GM12878 (cell line): ENCODE measurements at regions not wholly inside any gene's neighbourhood (a gene's known extent, or its start where the extent isn't known, plus 50 kb on each side); places are given as distances from the start of the nearest gene placed in this dataset.

Experiments used
- ATAC-seq: fragments of 200-7000 bp; cut with Tn5 transposase; 3 replicates; pipeline ENCODE4 v1.9.1; 2020; ENCODE audit warnings: mild to moderate bottlenecking, moderate library complexity
- BruUV-seq: library from RNA; stranded (reverse); fragments of 400-500 nt; replicated peaks from 2 replicates; lab custom pipeline; 2021; lab: Mats Ljungman, UMichigan
- CTCF ChIA-PET: fragments of 300-600 bp; sonication (Branson Sonifier 250); formaldehyde crosslinking; extraction: SDS; loops from one replicate; lab custom pipeline; 2021; ENCODE audit warnings: inconsistent platforms; lab: Yijun Ruan, JAX
- POLR2A ChIA-PET: fragments of 350-600 bp; formaldehyde crosslinking; extraction: SDS; loops from one replicate; lab custom pipeline; 2021; ENCODE audit warnings: inconsistent platforms; lab: Charles Lee
- RAD21 ChIA-PET: fragments of 300-600 bp; sonication (Branson Sonifier 250); formaldehyde crosslinking; loops from one replicate; lab custom pipeline; 2023; ENCODE audit warnings: antibody characterized with exemption; ENCODE audit not compliant: unreplicated experiment; lab: Charles Lee
- SMC1A ChIA-PET: fragments of 300-600 bp; sonication (Branson Sonifier 250); formaldehyde crosslinking; loops from one replicate; lab custom pipeline; 2023; ENCODE audit not compliant: unreplicated experiment, uncharacterized antibody; lab: Charles Lee
- DNase-seq: peaks from one replicate; pipeline ENCODE4 v3.0.0-alpha.2; 2011; ENCODE audit warnings: low read depth, low spot score
- FAIRE-seq: peaks from 3 replicates; lab custom pipeline; 2011; peaks lifted over from hg19 to GRCh38; lab: Jason Lieb, UNC
- H2AFZ ChIP-seq: 2 replicates; pipeline ENCODE4 v1.6.0; 2011; ENCODE audit warnings: low read depth, low read length, control low read depth; ENCODE audit not compliant: control insufficient read depth
- H3K27ac ChIP-seq: 2 replicates; pipeline ENCODE4 v1.5.1; 2011; ENCODE audit warnings: control low read depth; ENCODE audit not compliant: control insufficient read depth, insufficient read depth
- H3K27me3 ChIP-seq, 2 experiments: replicated peaks in 1 of 2; 2 replicates each; pipeline versions ENCODE4 v1.6.0 to v1.6.1; 2011; ENCODE audit warnings: low read length in 1 of 2; ENCODE audit not compliant: control insufficient read depth in 2 of 2, insufficient read depth in 2 of 2
- H3K36me3 ChIP-seq, 2 experiments: 2 replicates each; pipeline ENCODE4 v1.5.1; 2011; ENCODE audit warnings: low read length in 1 of 2; ENCODE audit not compliant: control insufficient read depth in 2 of 2, insufficient read depth in 2 of 2
- H3K4me1 ChIP-seq: 2 replicates; pipeline ENCODE4 v1.6.1; 2011; ENCODE audit warnings: mild to moderate bottlenecking, low read length, moderate library complexity, mixed read lengths; ENCODE audit not compliant: control insufficient read depth, insufficient read depth
- H3K4me2 ChIP-seq: 2 replicates; pipeline ENCODE4 v1.6.0; 2011; ENCODE audit warnings: control low read depth; ENCODE audit not compliant: control insufficient read depth, insufficient read depth
- H3K4me3 ChIP-seq: fragments of 200-600 bp; sonication (generic); 2 replicates; pipeline ENCODE4 v1.5.1; 2016
- H3K79me2 ChIP-seq: 2 replicates; pipeline ENCODE4 v1.6.0; 2011; ENCODE audit warnings: low read length; ENCODE audit not compliant: control insufficient read depth, insufficient read depth
- H3K9ac ChIP-seq: 2 replicates; pipeline ENCODE4 v1.8.0; 2011; ENCODE audit warnings: low read length, control low read depth, mixed read lengths; ENCODE audit not compliant: control insufficient read depth, insufficient read depth
- H3K9me3 ChIP-seq: replicated peaks from 3 replicates; pipeline ENCODE4 v1.5.1; 2011; ENCODE audit warnings: mild to moderate bottlenecking, low read length; ENCODE audit not compliant: control insufficient read depth, insufficient read depth
- H4K20me1 ChIP-seq: 2 replicates; pipeline ENCODE4 v1.6.0; 2011; ENCODE audit not compliant: control insufficient read depth, insufficient read depth
- GATAD2B ChIP-seq: fragments of 450-650 bp; conservative IDR thresholded peaks from 2 replicates; pipeline ENCODE4 v1.6.1; 2017; ENCODE audit warnings: low read depth, mild to moderate bottlenecking, moderate library complexity
- KAT2A ChIP-seq: conservative IDR thresholded peaks from 2 replicates; pipeline ENCODE4 v1.6.1; 2011; ENCODE audit warnings: low read depth, low read length; ENCODE audit not compliant: control insufficient read depth
- KDM1A ChIP-seq: fragments of 200-600 bp; sonication (generic); IDR thresholded peaks from 2 replicates; pipeline ENCODE4 v1.6.1; 2016; ENCODE audit warnings: borderline replicate concordance
- NR2C1 ChIP-seq: fragments of 450-650 bp; IDR thresholded peaks from 2 replicates; pipeline ENCODE4 v1.6.1; 2017; ENCODE audit warnings: antibody characterized with exemption, mild to moderate bottlenecking, moderate library complexity
- PML ChIP-seq: IDR thresholded peaks from 2 replicates; pipeline ENCODE4 v1.6.1; 2012; ENCODE audit warnings: low read length, inconsistent platforms
- SIX5 ChIP-seq: IDR thresholded peaks from 2 replicates; pipeline ENCODE4 v1.6.1; 2011; ENCODE audit warnings: mild to moderate bottlenecking, low read depth, low read length, moderate library complexity; ENCODE audit not compliant: severe bottlenecking
- SPI1 ChIP-seq: IDR thresholded peaks from 2 replicates; pipeline ENCODE4 v1.6.1; 2011; ENCODE audit warnings: low read depth, mild to moderate bottlenecking, low read length, moderate library complexity, borderline replicate concordance; ENCODE audit not compliant: insufficient read depth
- STAT1 ChIP-seq: fragments of 450-650 bp; conservative IDR thresholded peaks from 2 replicates; pipeline ENCODE4 v1.6.1; 2014; ENCODE audit warnings: antibody characterized with exemption, mild to moderate bottlenecking
- ZNF274 ChIP-seq: IDR thresholded peaks from one replicate; pipeline ENCODE4 v1.8.0; 2011; ENCODE audit not compliant: insufficient read length, insufficient read depth
- WGBS: methylation state at CpG from one replicate; pipeline ENCODE4 v1.1.6; 2016; ENCODE audit warnings: low lambda C conversion rate; ENCODE audit not compliant: insufficient replicate concordance, insufficient coverage; ENCODE audit errors: missing lambda C conversion rate; 5-methylcytosine and 5-hydroxymethylcytosine counted together
- in situ Hi-C: fragments of 300-500 bp; cut with MboI; formaldehyde crosslinking; loops from 9 replicates; pipeline ENCODE4 v1.14.3; 2018; ENCODE audit warnings: mixed read lengths
- intact Hi-C: fragments of 100-400 bp; cut with micrococcal nuclease; formaldehyde crosslinking; loops from one replicate; pipeline ENCODE4 v1.14.2; 2022; ENCODE audit not compliant: unreplicated experiment
- TF ChIP-seq, protein P1 (sequence below): fragments of 450-650 bp; IDR thresholded peaks from 2 replicates; pipeline ENCODE4 v1.6.1; 2017; ENCODE audit warnings: mild to moderate bottlenecking
- TF ChIP-seq, protein P2 (sequence below): IDR thresholded peaks from 2 replicates; pipeline ENCODE4 v1.6.1; 2011; ENCODE audit warnings: borderline replicate concordance, low read depth, mild to moderate bottlenecking, moderate library complexity, low read length; ENCODE audit not compliant: insufficient read depth, poor library complexity, severe bottlenecking
- TF ChIP-seq, protein P3 (sequence below): fragments of 450-650 bp; IDR thresholded peaks from 2 replicates; pipeline ENCODE4 v1.6.1; 2016; ENCODE audit warnings: mild to moderate bottlenecking

DNA sequence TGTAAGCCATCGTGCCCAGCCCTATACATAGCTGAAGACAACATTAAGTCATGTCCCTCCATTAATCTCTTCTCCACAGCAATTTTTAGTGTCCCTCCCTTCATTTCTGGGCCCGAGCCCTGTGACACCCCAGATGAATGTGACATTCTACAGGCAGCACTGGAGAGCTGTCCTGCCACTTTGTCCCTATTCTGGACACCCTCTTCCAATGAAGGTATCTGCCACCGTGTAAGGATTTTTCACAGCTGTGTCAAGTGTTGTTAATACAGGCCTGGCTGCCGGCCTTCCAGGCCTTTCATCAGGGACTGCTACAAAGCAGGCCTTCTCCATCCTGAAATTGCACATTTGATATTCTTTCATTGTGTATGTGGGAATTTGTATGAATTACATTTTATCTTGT, 62.0 kb upstream of the SLC28A3 start:
- Histone ChIP-seq H3K9ac (no peak overlapping the region), H3K4me3 (no peak overlapping the region), H2AFZ (no peak overlapping the region), H3K4me2 (no peak overlapping the region), H3K79me2 (no peaks in the 10 kb centered on the region), H3K9me3 (no peaks in the 10 kb centered on the region; the same call in 2 of the 3 replicates), H3K27ac (no peak overlapping the region), H3K27me3 (no peaks in the 10 kb centered on the region), H4K20me1 (no peaks in the 10 kb centered on the region), H3K4me1 (no peaks in the 10 kb centered on the region), H3K36me3 (no peaks in the 10 kb centered on the region)
- intact Hi-C loops, result no loop called here
- POLR2A ChIA-PET, result no interaction called here
- ATAC-seq (no peak), FAIRE-seq (no peak), DNase-seq (no peak)
- no peak for TF ChIP-seq SIX5
- TF ChIP-seq, protein P1, sequence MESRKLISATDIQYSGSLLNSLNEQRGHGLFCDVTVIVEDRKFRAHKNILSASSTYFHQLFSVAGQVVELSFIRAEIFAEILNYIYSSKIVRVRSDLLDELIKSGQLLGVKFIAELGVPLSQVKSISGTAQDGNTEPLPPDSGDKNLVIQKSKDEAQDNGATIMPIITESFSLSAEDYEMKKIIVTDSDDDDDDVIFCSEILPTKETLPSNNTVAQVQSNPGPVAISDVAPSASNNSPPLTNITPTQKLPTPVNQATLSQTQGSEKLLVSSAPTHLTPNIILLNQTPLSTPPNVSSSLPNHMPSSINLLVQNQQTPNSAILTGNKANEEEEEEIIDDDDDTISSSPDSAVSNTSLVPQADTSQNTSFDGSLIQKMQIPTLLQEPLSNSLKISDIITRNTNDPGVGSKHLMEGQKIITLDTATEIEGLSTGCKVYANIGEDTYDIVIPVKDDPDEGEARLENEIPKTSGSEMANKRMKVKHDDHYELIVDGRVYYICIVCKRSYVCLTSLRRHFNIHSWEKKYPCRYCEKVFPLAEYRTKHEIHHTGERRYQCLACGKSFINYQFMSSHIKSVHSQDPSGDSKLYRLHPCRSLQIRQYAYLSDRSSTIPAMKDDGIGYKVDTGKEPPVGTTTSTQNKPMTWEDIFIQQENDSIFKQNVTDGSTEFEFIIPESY, result no peak
- no peak for TF ChIP-seq NR2C1
- no peak for TF ChIP-seq SPI1
- TF ChIP-seq STAT1, result no peak
- TF ChIP-seq, protein P2, sequence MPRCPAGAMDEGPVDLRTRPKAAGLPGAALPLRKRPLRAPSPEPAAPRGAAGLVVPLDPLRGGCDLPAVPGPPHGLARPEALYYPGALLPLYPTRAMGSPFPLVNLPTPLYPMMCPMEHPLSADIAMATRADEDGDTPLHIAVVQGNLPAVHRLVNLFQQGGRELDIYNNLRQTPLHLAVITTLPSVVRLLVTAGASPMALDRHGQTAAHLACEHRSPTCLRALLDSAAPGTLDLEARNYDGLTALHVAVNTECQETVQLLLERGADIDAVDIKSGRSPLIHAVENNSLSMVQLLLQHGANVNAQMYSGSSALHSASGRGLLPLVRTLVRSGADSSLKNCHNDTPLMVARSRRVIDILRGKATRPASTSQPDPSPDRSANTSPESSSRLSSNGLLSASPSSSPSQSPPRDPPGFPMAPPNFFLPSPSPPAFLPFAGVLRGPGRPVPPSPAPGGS, result no peak
- TF ChIP-seq GATAD2B, result no peak
- no peak for TF ChIP-seq ZNF274
- no peak for TF ChIP-seq KAT2A
- TF ChIP-seq KDM1A, result no peak
- no peak for TF ChIP-seq PML
- TF ChIP-seq, protein P3, sequence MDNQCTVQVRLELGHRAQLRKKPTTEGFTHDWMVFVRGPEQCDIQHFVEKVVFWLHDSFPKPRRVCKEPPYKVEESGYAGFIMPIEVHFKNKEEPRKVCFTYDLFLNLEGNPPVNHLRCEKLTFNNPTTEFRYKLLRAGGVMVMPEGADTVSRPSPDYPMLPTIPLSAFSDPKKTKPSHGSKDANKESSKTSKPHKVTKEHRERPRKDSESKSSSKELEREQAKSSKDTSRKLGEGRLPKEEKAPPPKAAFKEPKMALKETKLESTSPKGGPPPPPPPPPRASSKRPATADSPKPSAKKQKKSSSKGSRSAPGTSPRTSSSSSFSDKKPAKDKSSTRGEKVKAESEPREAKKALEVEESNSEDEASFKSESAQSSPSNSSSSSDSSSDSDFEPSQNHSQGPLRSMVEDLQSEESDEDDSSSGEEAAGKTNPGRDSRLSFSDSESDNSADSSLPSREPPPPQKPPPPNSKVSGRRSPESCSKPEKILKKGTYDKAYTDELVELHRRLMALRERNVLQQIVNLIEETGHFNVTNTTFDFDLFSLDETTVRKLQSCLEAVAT, result no peak
- CTCF ChIA-PET, result interaction anchor here (1.0 to 4.9 kb wide), 2 partner anchors 378 to 1208 kb away, joined by 5 to 20 read pairs; no protein-coding TSS in a partner anchor
- SMC1A ChIA-PET, result interaction anchor here (1.2 kb wide), 1 partner anchor 263 kb away, joined by 3 read pairs; no protein-coding TSS in a partner anchor
- in situ Hi-C loops, result loop anchor here (5.0 to 10.0 kb wide), 4 partner anchors 550 to 1022 kb away; no protein-coding TSS in a partner anchor
- RAD21 ChIA-PET, result interaction anchor here (1.1 kb wide), 1 partner anchor 378 kb away, joined by 3 read pairs; no protein-coding TSS in a partner anchor
- no TSS peak for BruUV-seq
- 29% methylated on average over 4 of the region's 4 CpGs for WGBS
